A673 (cell line): ENCODE measurements at regions not wholly inside any gene's neighbourhood (a gene's known extent, or its start where the extent isn't known, plus 50 kb on each side); places are given as distances from the start of the nearest gene placed in this dataset.

Experiments used
- CTCF ChIP-seq: fragments of 300-800, 200-600 bp; sonication (generic); conservative IDR thresholded peaks from 2 replicates; pipeline ENCODE4 v1.5.1; 2017; ENCODE audit warnings: low read depth, mild to moderate bottlenecking, antibody characterized with exemption, low read length, moderate library complexity, mixed read lengths
- EZH2 ChIP-seq: fragments of 200-600 bp; sonication (generic); IDR thresholded peaks from 2 replicates; pipeline ENCODE4 v1.6.1; 2017; ENCODE audit warnings: borderline replicate concordance, low read depth, mild to moderate bottlenecking, mixed read lengths, antibody characterized with exemption, low read length; ENCODE audit not compliant: poor library complexity, severe bottlenecking

GRCh38 chr12:53870117-53870516, 68.5 kb upstream of the HOXC13 start:
- TF ChIP-seq CTCF (no peak), EZH2 (no peak)
